ENCODE measurements at regions not wholly inside any gene's neighbourhood (a gene's known extent, or its start where the extent isn't known, plus 50 kb on each side); places are given as distances from the start of the nearest gene placed in this dataset.

- CTCF ChIA-PET (ENCODE audit: low intra/inter-chr PET ratio): no interaction called here
- H3K4me1 ChIP-seq (replicated peaks in 1 of 2; ENCODE audit: control insufficient read depth in 2 of 2, insufficient read depth in 2 of 2, low read length in 2 of 2): peaks cover 0 to 4% of the 10 kb centered on the region in 2 experiments; a peak in 1 of 5 replicates
- POLR2A ChIA-PET: no interaction called here
- TF ChIP-seq SAFB2 (IDR thresholded peaks at IDR 0.05; ENCODE audit: borderline replicate concordance, low read depth, low read length, severe bottlenecking) (no peak), ZC3H4 (CRISPR knock-in tag; IDR thresholded peaks at IDR 0.05; ENCODE audit: borderline replicate concordance) (no peak), HNRNPK (IDR thresholded peaks at IDR 0.05; ENCODE audit: low read depth, low read length, poor library complexity, severe bottlenecking) (no peak), RBBP5 (IDR thresholded peaks at IDR 0.05; ENCODE audit: borderline replicate concordance, insufficient read depth, low read length, poor library complexity, severe bottlenecking) (no peak), PTBP1 (IDR thresholded peaks at IDR 0.05; ENCODE audit: low read depth, low read length) (no peak), SRSF9 (IDR thresholded peaks at IDR 0.05; ENCODE audit: borderline replicate concordance, low read depth, low read length) (no peak), RFX5 (IDR thresholded peaks at IDR 0.05; ENCODE audit: low read depth, low read length) (no peak), FOXJ3 (CRISPR knock-in tag; IDR thresholded peaks at IDR 0.05) (no peak), CBX5 (IDR thresholded peaks at IDR 0.05; ENCODE audit: borderline replicate concordance, low read depth) (no peak), DMBX1 (CRISPR knock-in tag; IDR thresholded peaks at IDR 0.05; ENCODE audit: borderline replicate concordance) (no peak), ZNF830 (CRISPR knock-in tag; IDR thresholded peaks at IDR 0.05) (no peak), CTBP1 (IDR thresholded peaks at IDR 0.05; ENCODE audit: borderline replicate concordance) (no peak), CBFA2T2 (conservative IDR thresholded peaks at IDR 0.05) (no peak), NCOA4 (IDR thresholded peaks at IDR 0.05; ENCODE audit: partially characterized antibody) (no peak), ZNF239 (CRISPR knock-in tag; IDR thresholded peaks at IDR 0.05) (no peak), RFX1 (IDR thresholded peaks at IDR 0.05) (no peak), SRF (CRISPR knock-in tag; IDR thresholded peaks at IDR 0.05) (no peak)
- TF ChIP-seq, protein P1, sequence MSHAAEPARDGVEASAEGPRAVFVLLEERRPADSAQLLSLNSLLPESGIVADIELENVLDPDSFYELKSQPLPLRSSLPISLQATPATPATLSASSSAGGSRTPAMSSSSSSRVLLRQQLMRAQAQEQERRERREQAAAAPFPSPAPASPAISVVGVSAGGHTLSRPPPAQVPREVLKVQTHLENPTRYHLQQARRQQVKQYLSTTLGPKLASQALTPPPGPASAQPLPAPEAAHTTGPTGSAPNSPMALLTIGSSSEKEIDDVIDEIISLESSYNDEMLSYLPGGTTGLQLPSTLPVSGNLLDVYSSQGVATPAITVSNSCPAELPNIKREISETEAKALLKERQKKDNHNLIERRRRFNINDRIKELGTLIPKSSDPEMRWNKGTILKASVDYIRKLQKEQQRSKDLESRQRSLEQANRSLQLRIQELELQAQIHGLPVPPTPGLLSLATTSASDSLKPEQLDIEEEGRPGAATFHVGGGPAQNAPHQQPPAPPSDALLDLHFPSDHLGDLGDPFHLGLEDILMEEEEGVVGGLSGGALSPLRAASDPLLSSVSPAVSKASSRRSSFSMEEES (CRISPR knock-in tag; IDR thresholded peaks at IDR 0.05): no peak
- TF ChIP-seq, protein P2, sequence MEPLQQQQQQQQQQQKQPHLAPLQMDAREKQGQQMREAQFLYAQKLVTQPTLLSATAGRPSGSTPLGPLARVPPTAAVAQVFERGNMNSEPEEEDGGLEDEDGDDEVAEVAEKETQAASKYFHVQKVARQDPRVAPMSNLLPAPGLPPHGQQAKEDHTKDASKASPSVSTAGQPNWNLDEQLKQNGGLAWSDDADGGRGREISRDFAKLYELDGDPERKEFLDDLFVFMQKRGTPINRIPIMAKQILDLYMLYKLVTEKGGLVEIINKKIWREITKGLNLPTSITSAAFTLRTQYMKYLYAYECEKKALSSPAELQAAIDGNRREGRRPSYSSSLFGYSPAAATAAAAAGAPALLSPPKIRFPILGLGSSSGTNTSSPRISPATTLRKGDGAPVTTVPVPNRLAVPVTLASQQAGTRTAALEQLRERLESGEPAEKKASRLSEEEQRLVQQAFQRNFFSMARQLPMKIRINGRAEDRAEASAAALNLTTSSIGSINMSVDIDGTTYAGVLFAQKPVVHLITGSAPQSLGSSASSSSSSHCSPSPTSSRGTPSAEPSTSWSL (CRISPR knock-in tag; IDR thresholded peaks at IDR 0.05; ENCODE audit: borderline replicate concordance): no peak
- TF ChIP-seq, protein P3, sequence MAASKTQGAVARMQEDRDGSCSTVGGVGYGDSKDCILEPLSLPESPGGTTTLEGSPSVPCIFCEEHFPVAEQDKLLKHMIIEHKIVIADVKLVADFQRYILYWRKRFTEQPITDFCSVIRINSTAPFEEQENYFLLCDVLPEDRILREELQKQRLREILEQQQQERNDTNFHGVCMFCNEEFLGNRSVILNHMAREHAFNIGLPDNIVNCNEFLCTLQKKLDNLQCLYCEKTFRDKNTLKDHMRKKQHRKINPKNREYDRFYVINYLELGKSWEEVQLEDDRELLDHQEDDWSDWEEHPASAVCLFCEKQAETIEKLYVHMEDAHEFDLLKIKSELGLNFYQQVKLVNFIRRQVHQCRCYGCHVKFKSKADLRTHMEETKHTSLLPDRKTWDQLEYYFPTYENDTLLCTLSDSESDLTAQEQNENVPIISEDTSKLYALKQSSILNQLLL (CRISPR knock-in tag; IDR thresholded peaks at IDR 0.05; ENCODE audit: borderline replicate concordance): no peak
- H3K9ac ChIP-seq (ENCODE audit: insufficient read depth in 1 of 2, low read depth in 2 of 2, low read length in 2 of 2): no peak overlapping the region
- H2AFZ ChIP-seq (ENCODE audit: low read depth, low read length): no peak overlapping the region
- H3K4me2 ChIP-seq (ENCODE audit: insufficient read depth, low read length): no peak overlapping the region
- BruUV-seq (replicated peaks): no TSS peak
- H4K20me1 ChIP-seq (replicated peaks; ENCODE audit: control insufficient read depth, insufficient read depth, low read length): no peaks in the 10 kb centered on the region
- no peaks in the 10 kb centered on the region for H3K9me3 ChIP-seq (replicated peaks; ENCODE audit: control insufficient read depth, insufficient read depth, low read depth, low read length)
- no peaks in the 10 kb centered on the region for H3K79me2 ChIP-seq (ENCODE audit: control insufficient read depth, insufficient read depth, low read length)
- intact Hi-C loops (cut with micrococcal nuclease) (no loop called here), in situ Hi-C loops (cut with MboI) (no loop called here)
- ATAC-seq (no peak), FAIRE-seq (no peak), DNase-seq (ENCODE audit: extremely low read depth in 1 of 4, low spot score in 3 of 4) (no peak)
- H3K36me3 ChIP-seq (ENCODE audit: control insufficient read depth, insufficient read depth, low read length): no peaks in the 10 kb centered on the region
- H3K9me1 ChIP-seq (ENCODE audit: control insufficient read depth, insufficient read depth, low read length): no peaks in the 10 kb centered on the region
- H3K4me3 ChIP-seq: no peak overlapping the region
- no peak overlapping the region for H3K27ac ChIP-seq (ENCODE audit: extremely low read depth, low read depth, low read length)
- H3K27me3 ChIP-seq (ENCODE audit: control insufficient read depth in 2 of 2, insufficient read depth in 2 of 2, low read length in 2 of 2): peaks cover 0 to 7% of the 10 kb centered on the region in 2 experiments; a peak in 1 of 5 replicates
- 0% methylated on average over 3 of the region's 3 CpGs for WGBS (ENCODE audit: insufficient coverage, low coverage, missing lambda C conversion rate)
These were observed 150.9 kb upstream of the IL12A start for GRCh38 chr3:159837725-159838124.
